ENCODE measurements at regions not wholly inside any gene's neighbourhood (a gene's known extent, or its start where the extent isn't known, plus 50 kb on each side); places are given as distances from the start of the nearest gene placed in this dataset.

DNA sequence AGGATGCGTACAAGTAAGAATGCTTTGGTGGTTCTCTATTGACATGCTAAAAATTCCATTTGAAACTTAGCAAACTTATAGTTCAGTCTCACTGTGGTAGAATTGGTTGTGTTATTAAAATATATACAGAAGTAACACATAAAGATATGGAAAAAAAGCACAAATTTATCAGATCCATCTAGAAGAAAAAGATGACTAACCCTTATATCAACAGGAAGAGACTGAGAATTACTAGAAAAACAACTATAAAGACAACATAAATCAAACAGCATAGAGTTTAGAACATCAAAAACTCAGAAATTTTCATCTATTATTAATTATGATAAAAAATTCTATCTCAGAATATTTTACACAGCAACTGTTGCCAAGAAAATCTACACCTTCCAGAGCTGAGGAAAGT is 491.0 kb downstream of the ETNK1 start:
- Histone ChIP-seq H3K36me3 (no peaks in the 10 kb centered on the region), H3K27ac (no peak overlapping the region), H3K4me1 (no peaks in the 10 kb centered on the region), H3K9me3 (no peaks in the 10 kb centered on the region), H3K4me3 (no peak overlapping the region), H3K27me3 (no peaks in the 10 kb centered on the region)
- DNase-seq: no peak
- intact Hi-C loops (cut with DNase I): no loop called here
- WGBS, 2 donors: 92 to 97% methylated on average over 1 of the region's 1 CpG
- TF ChIP-seq CTCF (IDR thresholded peaks at IDR 0.05): no peak
- TF ChIP-seq POLR2A (IDR thresholded peaks at IDR 0.05): no peak

DNA sequence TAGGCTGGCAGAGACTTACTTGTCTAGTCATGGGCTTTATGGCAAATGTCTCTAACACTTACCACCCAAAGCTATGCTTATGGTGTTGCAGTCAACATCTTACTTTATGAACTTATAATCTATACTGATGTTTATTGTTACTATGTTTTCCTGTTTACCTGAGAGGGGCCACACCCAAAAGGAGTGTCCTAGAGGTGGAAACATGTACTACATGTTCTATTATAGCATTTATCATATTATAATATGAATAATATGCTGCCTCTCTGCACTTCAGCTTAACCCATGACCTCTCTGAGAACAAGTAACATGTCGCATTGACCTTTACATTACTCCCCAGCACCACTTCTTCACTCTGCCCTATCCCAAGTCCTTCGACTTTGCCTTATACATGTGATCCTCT is 501.8 kb downstream of the ETNK1 start:
- DNase-seq: no peak
- intact Hi-C loops (cut with DNase I): no loop called here
- no peaks in the 10 kb centered on the region for H3K36me3 ChIP-seq
- H3K4me3 ChIP-seq: no peak overlapping the region
- WGBS, 2 donors: 33 to 61% methylated on average over 1 to 2 of the region's 2 CpGs
- no peaks in the 10 kb centered on the region for H3K9me3 ChIP-seq
- H3K27me3 ChIP-seq: no peaks in the 10 kb centered on the region
- no peaks in the 10 kb centered on the region for H3K4me1 ChIP-seq
- TF ChIP-seq CTCF (IDR thresholded peaks at IDR 0.05): no peak
- no peak for TF ChIP-seq POLR2A (IDR thresholded peaks at IDR 0.05)
- no peak overlapping the region for H3K27ac ChIP-seq

- DNase-seq: no peak
- H3K4me3 ChIP-seq: no peak overlapping the region
- no peaks in the 10 kb centered on the region for H3K27me3 ChIP-seq
- WGBS, 2 donors: 79 to 86% methylated on average over 3 of the region's 3 CpGs
- H3K36me3 ChIP-seq: no peaks in the 10 kb centered on the region
- H3K9me3 ChIP-seq: no peaks in the 10 kb centered on the region
- TF ChIP-seq CTCF (IDR thresholded peaks at IDR 0.05) (no peak), POLR2A (IDR thresholded peaks at IDR 0.05) (no peak)
- intact Hi-C loops (cut with DNase I): no loop called here
- H3K27ac ChIP-seq: no peak overlapping the region
- no peaks in the 10 kb centered on the region for H3K4me1 ChIP-seq
These were observed 502.7 kb downstream of the ETNK1 start for GRCh38 chr12:23127701-23128100.

- H3K36me3 ChIP-seq: no peaks in the 10 kb centered on the region
- TF ChIP-seq CTCF (IDR thresholded peaks at IDR 0.05): no peak
- H3K27ac ChIP-seq: no peak overlapping the region
- H3K4me1 ChIP-seq: no peaks in the 10 kb centered on the region
- no peak overlapping the region for H3K4me3 ChIP-seq
- H3K27me3 ChIP-seq: no peaks in the 10 kb centered on the region
- intact Hi-C loops (cut with DNase I): no loop called here
- DNase-seq: no peak
- 55 to 77% methylated on average over 2 of the region's 2 CpGs for WGBS, 2 donors
- H3K9me3 ChIP-seq: no peaks in the 10 kb centered on the region
These were observed 503.5 kb downstream of the ETNK1 start for GRCh38 chr12:23128462-23128861.

DNA sequence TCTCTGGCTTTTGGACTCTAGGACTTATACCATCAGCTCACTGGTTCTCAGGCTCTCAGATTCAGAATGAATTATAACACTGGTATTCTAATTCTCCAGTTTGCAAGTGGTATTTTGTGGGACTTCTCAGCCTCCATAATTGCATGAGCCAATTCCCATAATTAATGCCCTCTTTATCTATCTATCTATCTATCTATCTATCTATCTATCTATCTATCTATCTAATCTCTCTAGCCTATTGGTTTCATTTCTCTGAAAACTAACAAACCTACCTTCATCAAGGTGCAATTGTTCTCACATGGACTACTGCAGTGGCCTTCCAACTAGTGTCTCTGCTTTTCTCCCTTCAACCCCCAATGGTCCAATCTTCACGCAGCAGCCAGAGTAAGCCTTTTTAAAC is 507.4 kb downstream of the ETNK1 start:
- intact Hi-C loops (cut with DNase I): no loop called here
- Histone ChIP-seq H3K9me3 (no peaks in the 10 kb centered on the region), H3K36me3 (no peaks in the 10 kb centered on the region), H3K4me3 (no peak overlapping the region), H3K27me3 (no peaks in the 10 kb centered on the region), H3K4me1 (no peaks in the 10 kb centered on the region), H3K27ac (no peak overlapping the region)
- TF ChIP-seq CTCF (IDR thresholded peaks at IDR 0.05): no peak
- TF ChIP-seq POLR2A (IDR thresholded peaks at IDR 0.05): no peak
- 95 to 100% methylated on average over 1 of the region's 1 CpG for WGBS, 2 donors
- DNase-seq: no peak
